Activated CD8-positive, alpha-beta T cell treated with anti-CD3 and anti-CD28 coated beads, Interleukin-2, amount 10 ng/mL, durations not matched to agents 7 days and 5 days (primary cell): ENCODE measurements at regions not wholly inside any gene's neighbourhood (a gene's known extent, or its start where the extent isn't known, plus 50 kb on each side); places are given as distances from the start of the nearest gene placed in this dataset.
"Not testable (repeated sequence)": the region's sequence is repeated elsewhere in the genome, so short reads cannot be mapped to it uniquely, and the experiment has no call there.

Source experiments
- ATAC-seq: fragments of 150-1000 bp; cut with Tn5 transposase; one replicate; pipeline ENCODE4 v1.10.0; 2021; ENCODE audit warnings: moderate library complexity
- CTCF ChIA-PET: fragments of 350-600 bp; sonication (Branson Sonifier 250); formaldehyde crosslinking; loops from one replicate; lab custom pipeline; 2021; ENCODE audit warnings: antibody characterized with exemption; lab: Charles Lee
- POLR2A ChIA-PET: fragments of 350-600 bp; sonication (Branson Sonifier 250); formaldehyde crosslinking; loops from one replicate; lab custom pipeline; 2021; ENCODE audit warnings: antibody characterized with exemption; lab: Charles Lee
- DNase-seq: peaks from one replicate; pipeline ENCODE4 v3.0.0-alpha.2; 2020
- H3K27ac Mint-ChIP-seq: one replicate; pipeline ENCODE4 v1.8.0; 2021; ENCODE audit warnings: mild to moderate bottlenecking, mixed read lengths
- H3K27me3 Mint-ChIP-seq: one replicate; pipeline ENCODE4 v1.8.0; 2021; ENCODE audit warnings: low read depth, mixed read lengths
- H3K36me3 Mint-ChIP-seq: one replicate; pipeline ENCODE4 v1.8.0; 2021; ENCODE audit warnings: low read depth, mixed read lengths
- H3K4me1 Mint-ChIP-seq: one replicate; pipeline ENCODE4 v1.8.0; 2021; ENCODE audit warnings: low read depth, mixed read lengths
- H3K4me3 Mint-ChIP-seq: one replicate; pipeline ENCODE4 v1.8.0; 2021; ENCODE audit warnings: mild to moderate bottlenecking, mixed read lengths
- H3K9me3 Mint-ChIP-seq: one replicate; pipeline ENCODE4 v1.8.0; 2022; ENCODE audit warnings: mixed read lengths; ENCODE audit not compliant: insufficient read depth

- DNase-seq (no peak), ATAC-seq (no peak)
- Mint-ChIP-seq H3K4me1 (no peaks in the 10 kb centered on the region), H3K27ac (no peak overlapping the region), H3K27me3 (no peaks in the 10 kb centered on the region), H3K4me3 (no peak overlapping the region), H3K9me3 (no peaks in the 10 kb centered on the region), H3K36me3 (no peaks in the 10 kb centered on the region)
- POLR2A ChIA-PET, result no interaction called here
- CTCF ChIA-PET, result no interaction called here
These were observed 311.7 kb upstream of the HTR2C start for GRCh38 chrX:114272096-114272686.

GRCh38 chrX:114270371-114270770 lies 313.5 kb upstream of the HTR2C start:
- CTCF ChIA-PET, H3K4me3 Mint-ChIP-seq, ATAC-seq, DNase-seq, H3K27me3 Mint-ChIP-seq, POLR2A ChIA-PET, H3K36me3 Mint-ChIP-seq, H3K4me1 Mint-ChIP-seq, H3K9me3 Mint-ChIP-seq, H3K27ac Mint-ChIP-seq: not testable (repeated sequence)

GRCh38 chrX:114268643-114269042 lies 315.2 kb upstream of the HTR2C start:
- no peaks in the 10 kb centered on the region for H3K27me3 Mint-ChIP-seq
- CTCF ChIA-PET, result no interaction called here
- H3K4me3 Mint-ChIP-seq, result no peak overlapping the region
- no peak overlapping the region for H3K27ac Mint-ChIP-seq
- POLR2A ChIA-PET, result no interaction called here
- no peaks in the 10 kb centered on the region for H3K9me3 Mint-ChIP-seq
- no peak for DNase-seq
- no peaks in the 10 kb centered on the region for H3K4me1 Mint-ChIP-seq
- H3K36me3 Mint-ChIP-seq, result no peaks in the 10 kb centered on the region
- ATAC-seq, result no peak

GRCh38 chrX:114267142-114267541 lies 316.7 kb upstream of the HTR2C start:
- no peaks in the 10 kb centered on the region for H3K4me1 Mint-ChIP-seq
- H3K9me3 Mint-ChIP-seq, result no peaks in the 10 kb centered on the region
- ChIA-PET CTCF (no interaction called here), POLR2A (no interaction called here)
- no peak overlapping the region for H3K27ac Mint-ChIP-seq
- no peak for DNase-seq
- no peak overlapping the region for H3K4me3 Mint-ChIP-seq
- no peaks in the 10 kb centered on the region for H3K36me3 Mint-ChIP-seq
- H3K27me3 Mint-ChIP-seq, result no peaks in the 10 kb centered on the region
- no peak for ATAC-seq

- no peaks in the 10 kb centered on the region for H3K27me3 Mint-ChIP-seq
- H3K4me1 Mint-ChIP-seq, result no peaks in the 10 kb centered on the region
- H3K27ac Mint-ChIP-seq, result no peak overlapping the region
- ChIA-PET CTCF (no interaction called here), POLR2A (no interaction called here)
- no peak overlapping the region for H3K4me3 Mint-ChIP-seq
- no peak for ATAC-seq
- no peak for DNase-seq
- H3K36me3 Mint-ChIP-seq, result no peaks in the 10 kb centered on the region
- H3K9me3 Mint-ChIP-seq, result no peaks in the 10 kb centered on the region
These were observed 331.7 kb upstream of the HTR2C start for GRCh38 chrX:114252186-114252585.

- no peak overlapping the region for H3K27ac Mint-ChIP-seq
- H3K27me3 Mint-ChIP-seq, result no peaks in the 10 kb centered on the region
- H3K4me1 Mint-ChIP-seq, result no peaks in the 10 kb centered on the region
- ChIA-PET CTCF (no interaction called here), POLR2A (no interaction called here)
- DNase-seq (no peak), ATAC-seq (no peak)
- H3K9me3 Mint-ChIP-seq, result no peaks in the 10 kb centered on the region
- H3K4me3 Mint-ChIP-seq, result no peak overlapping the region
- H3K36me3 Mint-ChIP-seq, result no peaks in the 10 kb centered on the region
These were observed 332.3 kb upstream of the HTR2C start for GRCh38 chrX:114251575-114251974.

- H3K4me3 Mint-ChIP-seq, result no peak overlapping the region
- CTCF ChIA-PET, result no interaction called here
- H3K4me1 Mint-ChIP-seq, result no peaks in the 10 kb centered on the region
- ATAC-seq (no peak), DNase-seq (no peak)
- H3K27me3 Mint-ChIP-seq, result no peaks in the 10 kb centered on the region
- POLR2A ChIA-PET, result no interaction called here
- H3K27ac Mint-ChIP-seq, result no peak overlapping the region
- H3K36me3 Mint-ChIP-seq, result no peaks in the 10 kb centered on the region
- H3K9me3 Mint-ChIP-seq, result no peaks in the 10 kb centered on the region
These were observed 362.4 kb upstream of the HTR2C start for GRCh38 chrX:114221445-114221844.

GRCh38 chrX:114210879-114211278 lies 373.0 kb upstream of the HTR2C start:
- Mint-ChIP-seq H3K9me3 (no peaks in the 10 kb centered on the region), H3K4me3 (no peak overlapping the region), H3K27me3 (no peaks in the 10 kb centered on the region), H3K27ac (no peak overlapping the region), H3K4me1 (no peaks in the 10 kb centered on the region), H3K36me3 (no peaks in the 10 kb centered on the region)
- DNase-seq (no peak), ATAC-seq (no peak)
- POLR2A ChIA-PET, result no interaction called here
- CTCF ChIA-PET, result no interaction called here

- ATAC-seq (no peak), DNase-seq (no peak)
- CTCF ChIA-PET, result no interaction called here
- H3K9me3 Mint-ChIP-seq, result peaks cover 9% of the 10 kb centered on the region
- POLR2A ChIA-PET, result no interaction called here
- no peaks in the 10 kb centered on the region for H3K4me1 Mint-ChIP-seq
- H3K4me3 Mint-ChIP-seq, result no peak overlapping the region
- no peaks in the 10 kb centered on the region for H3K27me3 Mint-ChIP-seq
- H3K36me3 Mint-ChIP-seq, result no peaks in the 10 kb centered on the region
- H3K27ac Mint-ChIP-seq, result no peak overlapping the region
These were observed 382.3 kb upstream of the HTR2C start for GRCh38 chrX:114201622-114202021.

GRCh38 chrX:114181195-114181594 lies 402.7 kb upstream of the HTR2C start:
- ATAC-seq (no peak), DNase-seq (no peak)
- no peaks in the 10 kb centered on the region for H3K4me1 Mint-ChIP-seq
- POLR2A ChIA-PET, result no interaction called here
- no peak overlapping the region for H3K4me3 Mint-ChIP-seq
- H3K36me3 Mint-ChIP-seq, result no peaks in the 10 kb centered on the region
- CTCF ChIA-PET, result no interaction called here
- no peaks in the 10 kb centered on the region for H3K27me3 Mint-ChIP-seq
- peaks cover 3% of the 10 kb centered on the region for H3K9me3 Mint-ChIP-seq
- no peak overlapping the region for H3K27ac Mint-ChIP-seq

GRCh38 chrX:114178126-114178525 lies 405.8 kb upstream of the HTR2C start:
- CTCF ChIA-PET, result no interaction called here
- no peak for ATAC-seq
- Mint-ChIP-seq H3K4me3 (no peak overlapping the region), H3K9me3 (peaks cover 3% of the 10 kb centered on the region), H3K4me1 (no peaks in the 10 kb centered on the region), H3K36me3 (no peaks in the 10 kb centered on the region), H3K27ac (no peak overlapping the region), H3K27me3 (no peaks in the 10 kb centered on the region)
- DNase-seq, result no peak
- POLR2A ChIA-PET, result no interaction called here

GRCh38 chrX:114167276-114167675 lies 416.6 kb upstream of the HTR2C start:
- H3K27me3 Mint-ChIP-seq, H3K27ac Mint-ChIP-seq, H3K36me3 Mint-ChIP-seq, ATAC-seq, DNase-seq, H3K4me1 Mint-ChIP-seq, H3K9me3 Mint-ChIP-seq, H3K4me3 Mint-ChIP-seq, POLR2A ChIA-PET, CTCF ChIA-PET: not testable (repeated sequence)

- H3K27ac Mint-ChIP-seq, result no peak overlapping the region
- no peak for ATAC-seq
- DNase-seq, result no peak
- no peaks in the 10 kb centered on the region for H3K36me3 Mint-ChIP-seq
- no peaks in the 10 kb centered on the region for H3K27me3 Mint-ChIP-seq
- CTCF ChIA-PET, result no interaction called here
- no peaks in the 10 kb centered on the region for H3K4me1 Mint-ChIP-seq
- H3K9me3 Mint-ChIP-seq, result no peaks in the 10 kb centered on the region
- H3K4me3 Mint-ChIP-seq, result no peak overlapping the region
- POLR2A ChIA-PET, result no interaction called here
These were observed 417.3 kb upstream of the HTR2C start for GRCh38 chrX:114166601-114167000.
